ENCODE measurements at regions not wholly inside any gene's neighbourhood (a gene's known extent, or its start where the extent isn't known, plus 50 kb on each side); places are given as distances from the start of the nearest gene placed in this dataset.

DNA sequence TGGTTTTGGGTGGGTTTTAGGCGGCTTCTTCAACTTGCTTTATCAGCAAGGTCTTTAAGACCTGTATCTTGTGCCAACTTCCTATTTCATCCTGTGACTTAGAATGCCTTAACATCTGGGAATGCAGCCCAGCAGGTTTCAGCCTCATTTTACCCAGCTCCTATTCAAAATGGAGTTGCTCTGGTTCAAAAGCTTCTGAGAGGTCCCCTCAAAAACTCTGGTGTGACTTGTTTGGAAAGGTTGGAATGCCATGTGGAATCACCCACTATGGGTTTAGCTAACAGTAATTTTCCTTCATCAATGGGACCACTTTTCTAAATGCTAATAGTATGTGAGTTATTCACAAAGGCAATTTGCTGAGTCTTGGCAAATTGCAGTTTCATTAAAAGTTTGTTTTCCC lies 509.4 kb upstream of the SMIM21 start:
- Mint-ChIP-seq H3K9me3 (ENCODE audit: low read depth, unreplicated experiment) (peaks cover 12% of the 10 kb centered on the region), H3K4me1 (ENCODE audit: low read depth, unreplicated experiment) (no peaks in the 10 kb centered on the region), H3K4me3 (ENCODE audit: low read depth, unreplicated experiment) (no peak overlapping the region), H3K27me3 (ENCODE audit: unreplicated experiment) (no peaks in the 10 kb centered on the region), H3K36me3 (ENCODE audit: insufficient read depth, unreplicated experiment) (no peaks in the 10 kb centered on the region), H3K27ac (ENCODE audit: unreplicated experiment) (no peak overlapping the region)
- CTCF ChIA-PET: no interaction called here
- no TSS peak for BruUV-seq (replicated peaks)
- TF ChIP-seq, protein P1, sequence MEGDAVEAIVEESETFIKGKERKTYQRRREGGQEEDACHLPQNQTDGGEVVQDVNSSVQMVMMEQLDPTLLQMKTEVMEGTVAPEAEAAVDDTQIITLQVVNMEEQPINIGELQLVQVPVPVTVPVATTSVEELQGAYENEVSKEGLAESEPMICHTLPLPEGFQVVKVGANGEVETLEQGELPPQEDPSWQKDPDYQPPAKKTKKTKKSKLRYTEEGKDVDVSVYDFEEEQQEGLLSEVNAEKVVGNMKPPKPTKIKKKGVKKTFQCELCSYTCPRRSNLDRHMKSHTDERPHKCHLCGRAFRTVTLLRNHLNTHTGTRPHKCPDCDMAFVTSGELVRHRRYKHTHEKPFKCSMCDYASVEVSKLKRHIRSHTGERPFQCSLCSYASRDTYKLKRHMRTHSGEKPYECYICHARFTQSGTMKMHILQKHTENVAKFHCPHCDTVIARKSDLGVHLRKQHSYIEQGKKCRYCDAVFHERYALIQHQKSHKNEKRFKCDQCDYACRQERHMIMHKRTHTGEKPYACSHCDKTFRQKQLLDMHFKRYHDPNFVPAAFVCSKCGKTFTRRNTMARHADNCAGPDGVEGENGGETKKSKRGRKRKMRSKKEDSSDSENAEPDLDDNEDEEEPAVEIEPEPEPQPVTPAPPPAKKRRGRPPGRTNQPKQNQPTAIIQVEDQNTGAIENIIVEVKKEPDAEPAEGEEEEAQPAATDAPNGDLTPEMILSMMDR (IDR thresholded peaks at IDR 0.05; ENCODE audit: unreplicated experiment): no peak
- DNase-seq: no peak
- intact Hi-C loops (cut with micrococcal nuclease; ENCODE audit: unreplicated experiment): no loop called here

DNA sequence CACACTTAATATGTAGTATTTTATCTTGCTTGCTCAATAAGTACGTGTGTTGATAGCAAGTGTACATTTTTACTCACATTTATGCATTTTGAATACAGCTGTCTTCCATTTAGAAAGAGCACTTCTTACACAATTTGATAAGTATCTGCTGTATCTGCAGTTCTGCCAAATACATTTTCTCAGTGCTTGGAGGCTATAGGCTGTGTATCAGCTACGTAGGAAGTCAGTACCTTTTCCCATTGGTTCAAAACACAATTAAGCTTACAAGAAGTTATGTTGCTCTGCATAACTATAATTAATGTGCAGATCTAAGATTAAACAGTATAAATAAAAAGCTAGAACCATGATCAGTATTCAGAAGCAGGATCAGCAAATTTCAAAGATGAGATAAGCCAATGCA lies 503.6 kb upstream of the SMIM21 start:
- H3K27ac Mint-ChIP-seq (ENCODE audit: unreplicated experiment): no peak overlapping the region

DNA sequence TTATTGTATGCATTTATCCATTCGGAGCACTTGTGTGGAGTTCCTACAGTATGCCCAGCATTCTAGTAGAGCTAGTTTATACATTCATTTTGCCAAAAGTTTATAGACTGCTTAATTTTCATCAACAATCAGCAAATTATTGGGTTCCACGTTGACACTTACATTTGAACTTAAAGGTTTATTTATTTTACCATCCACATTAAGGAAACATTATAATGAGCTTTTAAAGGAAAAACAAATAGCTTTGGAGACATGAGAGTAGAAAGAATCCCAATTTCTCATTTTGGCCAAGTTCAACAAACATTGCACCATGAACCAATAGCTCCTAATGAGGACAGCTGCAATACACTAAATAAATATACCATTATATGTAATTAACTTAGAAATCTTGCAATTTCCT lies 501.2 kb upstream of the SMIM21 start:
- no peak overlapping the region for H3K4me3 Mint-ChIP-seq (ENCODE audit: low read depth, unreplicated experiment)
- DNase-seq: no peak
- peaks cover 8% of the 10 kb centered on the region for H3K4me1 Mint-ChIP-seq (ENCODE audit: low read depth, unreplicated experiment)
- peaks cover 4% of the 10 kb centered on the region for H3K9me3 Mint-ChIP-seq (ENCODE audit: low read depth, unreplicated experiment)
- intact Hi-C loops (cut with micrococcal nuclease; ENCODE audit: unreplicated experiment): no loop called here
- TF ChIP-seq, protein P1 (IDR thresholded peaks at IDR 0.05; ENCODE audit: unreplicated experiment): no peak
- BruUV-seq (replicated peaks): no TSS peak
- CTCF ChIA-PET: no interaction called here
- no peak overlapping the region for H3K27ac Mint-ChIP-seq (ENCODE audit: unreplicated experiment)
- no peaks in the 10 kb centered on the region for H3K27me3 Mint-ChIP-seq (ENCODE audit: unreplicated experiment)
- H3K36me3 Mint-ChIP-seq (ENCODE audit: insufficient read depth, unreplicated experiment): no peaks in the 10 kb centered on the region

More for the DNA sequence above, 503.6 kb upstream of the SMIM21 start:
- no peak overlapping the region for H3K4me3 Mint-ChIP-seq (ENCODE audit: low read depth, unreplicated experiment)
- no peak for DNase-seq
- H3K9me3 Mint-ChIP-seq (ENCODE audit: low read depth, unreplicated experiment): peaks cover 11% of the 10 kb centered on the region
- H3K4me1 Mint-ChIP-seq (ENCODE audit: low read depth, unreplicated experiment): peaks cover 3% of the 10 kb centered on the region
- no peaks in the 10 kb centered on the region for H3K36me3 Mint-ChIP-seq (ENCODE audit: insufficient read depth, unreplicated experiment)
- TF ChIP-seq, protein P1 (IDR thresholded peaks at IDR 0.05; ENCODE audit: unreplicated experiment): no peak
- H3K27me3 Mint-ChIP-seq (ENCODE audit: unreplicated experiment): no peaks in the 10 kb centered on the region
- BruUV-seq (replicated peaks): no TSS peak
- intact Hi-C loops (cut with micrococcal nuclease; ENCODE audit: unreplicated experiment): no loop called here
- CTCF ChIA-PET: no interaction called here

DNA sequence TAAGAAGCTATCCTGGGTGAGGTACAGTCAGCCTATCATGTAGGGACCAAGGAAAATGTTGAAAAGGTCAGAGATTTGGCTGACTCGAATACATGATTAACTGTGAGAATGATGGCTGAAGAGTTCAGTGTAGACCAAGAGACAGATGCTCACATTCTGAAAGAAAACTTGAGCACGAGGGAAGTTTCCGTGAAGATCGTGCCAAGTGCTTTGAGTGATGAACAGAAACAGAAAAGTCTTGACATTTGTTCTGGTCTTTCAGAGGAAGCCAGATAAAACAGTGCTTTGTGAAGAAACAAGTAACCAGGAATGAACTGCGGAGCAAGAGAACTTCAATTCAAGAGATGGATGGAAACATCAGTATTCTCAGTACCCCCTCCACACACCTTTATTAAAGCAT lies 500.3 kb upstream of the SMIM21 start:
- DNase-seq: no peak
- no peak overlapping the region for H3K4me3 Mint-ChIP-seq (ENCODE audit: low read depth, unreplicated experiment)
- no peak overlapping the region for H3K27ac Mint-ChIP-seq (ENCODE audit: unreplicated experiment)
- H3K36me3 Mint-ChIP-seq (ENCODE audit: insufficient read depth, unreplicated experiment): no peaks in the 10 kb centered on the region
- peaks cover 4% of the 10 kb centered on the region for H3K9me3 Mint-ChIP-seq (ENCODE audit: low read depth, unreplicated experiment)
- intact Hi-C loops (cut with micrococcal nuclease; ENCODE audit: unreplicated experiment): no loop called here
- BruUV-seq (replicated peaks): no TSS peak
- CTCF ChIA-PET: no interaction called here
- TF ChIP-seq, protein P1 (IDR thresholded peaks at IDR 0.05; ENCODE audit: unreplicated experiment): no peak
- H3K27me3 Mint-ChIP-seq (ENCODE audit: unreplicated experiment): no peaks in the 10 kb centered on the region
- H3K4me1 Mint-ChIP-seq (ENCODE audit: low read depth, unreplicated experiment): peaks cover 18% of the 10 kb centered on the region

DNA sequence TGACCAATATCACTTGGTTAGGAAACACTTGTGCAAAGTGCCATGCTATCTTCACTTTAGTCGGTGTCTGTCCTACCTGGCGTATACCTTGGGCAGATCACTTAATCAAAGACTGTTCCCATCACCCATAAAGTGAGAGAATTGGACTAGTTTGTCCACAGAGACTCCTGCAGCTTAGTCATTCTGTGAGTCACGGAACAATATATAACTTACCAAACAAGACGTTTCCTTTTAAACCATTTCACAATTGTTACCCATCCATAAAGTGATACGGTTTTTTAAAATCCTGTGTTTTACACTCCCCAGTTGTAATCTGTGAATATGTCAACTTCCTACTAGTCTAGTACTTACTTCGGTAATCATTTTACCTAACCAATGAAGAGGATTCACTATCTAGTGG lies 499.3 kb upstream of the SMIM21 start:
- CTCF ChIA-PET: no interaction called here
- intact Hi-C loops (cut with micrococcal nuclease; ENCODE audit: unreplicated experiment): no loop called here
- TF ChIP-seq, protein P1 (IDR thresholded peaks at IDR 0.05; ENCODE audit: unreplicated experiment): no peak
- Mint-ChIP-seq H3K4me1 (ENCODE audit: low read depth, unreplicated experiment) (peaks cover 19% of the 10 kb centered on the region), H3K36me3 (ENCODE audit: insufficient read depth, unreplicated experiment) (no peaks in the 10 kb centered on the region), H3K9me3 (ENCODE audit: low read depth, unreplicated experiment) (peaks cover 6% of the 10 kb centered on the region), H3K4me3 (ENCODE audit: low read depth, unreplicated experiment) (no peak overlapping the region), H3K27me3 (ENCODE audit: unreplicated experiment) (no peaks in the 10 kb centered on the region), H3K27ac (ENCODE audit: unreplicated experiment) (no peak overlapping the region)
- DNase-seq: no peak
- BruUV-seq (replicated peaks): no TSS peak

Measured in Calu3 (cell line).